Endothelial cell of umbilical vein (primary cell): ENCODE measurements at regions not wholly inside any gene's neighbourhood (a gene's known extent, or its start where the extent isn't known, plus 50 kb on each side); places are given as distances from the start of the nearest gene placed in this dataset.

Experiments
- BruUV-seq: library from RNA; stranded (reverse); fragments of 400-500 nt; replicated peaks from 2 replicates; lab custom pipeline; 2021; lab: Mats Ljungman, UMichigan
- CTCF ChIA-PET: fragments of 300-600, 350-600 bp; sonication (Branson Sonifier 250); formaldehyde crosslinking; loops from one replicate; lab custom pipeline; 2021; ENCODE audit warnings: antibody characterized with exemption, inconsistent platforms; lab: Charles Lee
- POLR2A ChIA-PET: fragments of 300-600, 350-600 bp; sonication (Branson Sonifier 250); formaldehyde crosslinking; loops from one replicate; lab custom pipeline; 2021; ENCODE audit warnings: antibody characterized with exemption, inconsistent platforms; lab: Charles Lee
- DNase-seq: peaks from one replicate; pipeline ENCODE4 v3.0.0-alpha.2; 2011; ENCODE audit warnings: low read depth, low spot score
- FAIRE-seq: peaks from 2 replicates; lab custom pipeline; 2011; peaks lifted over from hg19 to GRCh38; lab: Jason Lieb, UNC
- H2AFZ ChIP-seq: 2 replicates; pipeline ENCODE4 v1.6.0; 2012; ENCODE audit warnings: low read depth, low read length, control low read depth, inconsistent platforms
- H3K27ac ChIP-seq: 2 replicates; pipeline ENCODE4 v1.5.1; 2011; ENCODE audit warnings: low read depth, mild to moderate bottlenecking, control low read depth, low read length, moderate library complexity; ENCODE audit not compliant: insufficient read depth
- H3K27me3 ChIP-seq, 2 experiments: 2 replicates each; pipeline versions ENCODE4 v1.6.0 to v1.6.1; 2011; ENCODE audit warnings: low read length in 2 of 2, mixed read lengths in 1 of 2; ENCODE audit not compliant: control insufficient read depth in 2 of 2, insufficient read depth in 2 of 2
- H3K36me3 ChIP-seq, 2 experiments: 2 replicates in 1 of 2; 3 replicates in 1 of 2; pipeline ENCODE4 v1.5.1; 2011; ENCODE audit warnings: low read length in 2 of 2, mild to moderate bottlenecking in 1 of 2, moderate library complexity in 1 of 2; ENCODE audit not compliant: control insufficient read depth in 2 of 2, insufficient read depth in 2 of 2; ENCODE audit errors: extremely low read depth in 1 of 2
- H3K4me1 ChIP-seq: 3 replicates; pipeline ENCODE4 v1.5.1; 2011; ENCODE audit warnings: mild to moderate bottlenecking, low read length; ENCODE audit not compliant: control insufficient read depth, insufficient read depth; ENCODE audit errors: extremely low read depth
- H3K4me2 ChIP-seq: 2 replicates; pipeline ENCODE4 v1.6.1; 2011; ENCODE audit warnings: low read length, control low read depth, mixed read lengths; ENCODE audit not compliant: insufficient read depth
- H3K4me3 ChIP-seq, 3 experiments: fragments of 200-600 bp in 1 of 3; sonication (generic), shearing (Covaris generic) in 1 of 3; replicated peaks in 1 of 3; 2 replicates each; pipeline ENCODE4 v1.5.1; 2011 to 2016; ENCODE audit warnings: control low read depth in 3 of 3, low read length in 3 of 3, mild to moderate bottlenecking in 2 of 3, inconsistent platforms in 1 of 3, low read depth in 1 of 3, moderate library complexity in 1 of 3; ENCODE audit not compliant: insufficient read depth in 1 of 3
- H3K79me2 ChIP-seq: 2 replicates; pipeline ENCODE4 v1.6.0; 2012; ENCODE audit warnings: low read length, inconsistent platforms; ENCODE audit not compliant: control insufficient read depth, insufficient read depth
- H3K9ac ChIP-seq: replicated peaks from 2 replicates; pipeline ENCODE3; 2011; ENCODE audit warnings: low read length, control low read depth; ENCODE audit not compliant: insufficient read depth; ENCODE audit errors: extremely low read depth
- H3K9me1 ChIP-seq: replicated peaks from 3 replicates; pipeline ENCODE4 v1.6.0; 2011; ENCODE audit warnings: mild to moderate bottlenecking, low read length; ENCODE audit not compliant: control insufficient read depth, insufficient read depth; ENCODE audit errors: extremely low read depth
- H3K9me3 ChIP-seq: replicated peaks from 2 replicates; pipeline ENCODE4 v1.5.1; 2012; ENCODE audit warnings: low read length, inconsistent platforms; ENCODE audit not compliant: control insufficient read depth, insufficient read depth
- H4K20me1 ChIP-seq: replicated peaks from 2 replicates; pipeline ENCODE3; 2011; ENCODE audit warnings: mild to moderate bottlenecking, low read length; ENCODE audit not compliant: control insufficient read depth, insufficient read depth; ENCODE audit errors: extremely low read depth
- CTCF ChIP-seq, 2 donors: IDR thresholded peaks; 1 replicate in 1 of 2; 2 replicates in 1 of 2; pipeline ENCODE4 v1.5.1; 2011; ENCODE audit warnings: low read length in 2 of 2, mild to moderate bottlenecking in 2 of 2, moderate library complexity in 2 of 2, control low read depth in 1 of 2, inconsistent platforms in 1 of 2, low read depth in 1 of 2; ENCODE audit not compliant: insufficient read depth in 1 of 2; ENCODE audit errors: extremely low read depth in 1 of 2
- EZH2 ChIP-seq: IDR thresholded peaks from 2 replicates; pipeline ENCODE4 v1.6.1; 2012; ENCODE audit warnings: borderline replicate concordance, low read depth, mild to moderate bottlenecking, moderate library complexity, low read length, inconsistent platforms; ENCODE audit not compliant: severe bottlenecking
- FOS ChIP-seq: IDR thresholded peaks from 2 replicates; pipeline ENCODE4 v1.6.1; 2011; ENCODE audit warnings: mild to moderate bottlenecking, low read length, moderate library complexity, borderline replicate concordance; ENCODE audit not compliant: insufficient read depth
- GATA2 ChIP-seq: IDR thresholded peaks from 2 replicates; pipeline ENCODE4 v1.7.0; 2011; ENCODE audit warnings: low read depth, mild to moderate bottlenecking, moderate library complexity, mixed read lengths, low read length; ENCODE audit not compliant: insufficient read length, insufficient read depth
- JUN ChIP-seq: IDR thresholded peaks from 2 replicates; pipeline ENCODE4 v1.6.1; 2011; ENCODE audit warnings: borderline replicate concordance, low read depth; ENCODE audit not compliant: insufficient read length, insufficient read depth
- MYC ChIP-seq: IDR thresholded peaks from one replicate; pipeline ENCODE4 v1.6.1; 2011; ENCODE audit warnings: mild to moderate bottlenecking, low read depth, low read length
- POLR2A ChIP-seq: IDR thresholded peaks from 2 replicates; pipeline ENCODE4 v1.6.1; 2012; ENCODE audit warnings: low read depth, mild to moderate bottlenecking, control low read depth, low read length
- dilution Hi-C: fragments of 300-500 bp; cut with MboI; formaldehyde crosslinking; loops from one replicate; pipeline ENCODE4 v1.15.0; 2019; ENCODE audit warnings: low sequenced_read_pairs; ENCODE audit not compliant: extremely low pct_ligation_motif_present
- intact Hi-C: fragments of 100-400 bp; cut with micrococcal nuclease; formaldehyde crosslinking; loops from one replicate; pipeline ENCODE4 v1.10.0; 2022

- ChIA-PET CTCF (interaction anchor here (1.6 kb wide), 1 partner anchor 14 kb away, joined by 4 read pairs; no protein-coding TSS in a partner anchor), POLR2A (no interaction called here)
- Histone ChIP-seq H3K27ac (no peak overlapping the region), H3K9ac (no peak overlapping the region), H3K36me3 (no peaks in the 10 kb centered on the region), H3K9me1 (no peaks in the 10 kb centered on the region), H2AFZ (no peak overlapping the region), H3K27me3 (no peaks in the 10 kb centered on the region), H3K4me1 (no peaks in the 10 kb centered on the region), H3K79me2 (no peaks in the 10 kb centered on the region), H4K20me1 (no peaks in the 10 kb centered on the region), H3K9me3 (no peaks in the 10 kb centered on the region), H3K4me2 (no peak overlapping the region), H3K4me3 (no peak overlapping the region)
- dilution Hi-C loops (no loop called here), intact Hi-C loops (no loop called here)
- DNase-seq (no peak), FAIRE-seq (peak; percentile 46)
- TF ChIP-seq MYC: no peak
- no peak for TF ChIP-seq EZH2
- TF ChIP-seq GATA2: no peak
- no peak for TF ChIP-seq FOS
- TF ChIP-seq JUN: no peak
- TF ChIP-seq POLR2A: no peak
- TF ChIP-seq CTCF (IDR thresholded peaks at IDR 0.05; ENCODE audit: extremely low read depth in 1 of 2, insufficient read depth in 1 of 2, low read depth in 1 of 2, low read length in 2 of 2): no peak
- no TSS peak for BruUV-seq
These were observed 87.7 kb upstream of the RAB40AL start for GRCh38 chrX:102849396-102849795.
